ENCODE measurements at regions not wholly inside any gene's neighbourhood (a gene's known extent, or its start where the extent isn't known, plus 50 kb on each side); places are given as distances from the start of the nearest gene placed in this dataset.

GRCh38 chr1:107000902-107001301, 55.6 kb upstream of the PRMT6 start:
- 77% methylated on average over 2 of the region's 2 CpGs for WGBS (ENCODE audit: insufficient coverage, insufficient replicate concordance, low lambda C conversion rate, missing lambda C conversion rate)
- Histone ChIP-seq H3K4me2 (ENCODE audit: control insufficient read depth, insufficient read depth) (no peak overlapping the region), H3K4me3 (no peak overlapping the region), H3K36me3 (ENCODE audit: control insufficient read depth in 2 of 2, insufficient read depth in 2 of 2, low read length in 1 of 2) (no peaks in the 10 kb centered on the region), H3K9me3 (replicated peaks; ENCODE audit: control insufficient read depth, insufficient read depth, low read length) (peaks cover 2% of the 10 kb centered on the region; the same call in 2 of the 3 replicates), H3K27me3 (replicated peaks in 1 of 2; ENCODE audit: control insufficient read depth in 2 of 2, insufficient read depth in 2 of 2, low read length in 1 of 2) (no peaks in the 10 kb centered on the region), H2AFZ (ENCODE audit: control insufficient read depth, low read depth, low read length) (no peak overlapping the region), H3K4me1 (ENCODE audit: control insufficient read depth, insufficient read depth, low read length) (no peaks in the 10 kb centered on the region), H3K27ac (ENCODE audit: control insufficient read depth, insufficient read depth) (no peak overlapping the region), H3K79me2 (ENCODE audit: control insufficient read depth, insufficient read depth, low read length) (no peaks in the 10 kb centered on the region), H4K20me1 (ENCODE audit: control insufficient read depth, insufficient read depth) (no peaks in the 10 kb centered on the region), H3K9ac (ENCODE audit: control insufficient read depth, insufficient read depth, low read length) (no peak overlapping the region)
- TF ChIP-seq BHLHE40 (IDR thresholded peaks at IDR 0.05; ENCODE audit: borderline replicate concordance in 1 of 2, low read depth in 2 of 2, low read length in 1 of 2) (0 out of 4 replicates have a peak, but pooled peaks of 1 of the 2 experiments have one; percentile 17), RUNX3 (IDR thresholded peaks at IDR 0.05; ENCODE audit: low read length) (0 out of 2 replicates have a peak, but pooled peaks have one; percentile 18), NR2C2 (IDR thresholded peaks at IDR 0.05; ENCODE audit: borderline replicate concordance, control insufficient read depth, insufficient read length, low read depth) (no peak), EP300 (IDR thresholded peaks at IDR 0.05; ENCODE audit: borderline replicate concordance in 1 of 2, control insufficient read depth in 1 of 2, low read depth in 2 of 2, low read length in 2 of 2) (0 out of 4 replicates have a peak, but pooled peaks of 1 of the 2 experiments have one; percentile 26), ZNF687 (IDR thresholded peaks at IDR 0.05) (peak; percentile 34; the same call in 1 of the 2 replicates), SMARCA5 (IDR thresholded peaks at IDR 0.05) (no peak), NRF1 (conservative IDR thresholded peaks at IDR 0.05; ENCODE audit: low read depth, low read length) (no peak), ZBTB4 (CRISPR knock-in tag; IDR thresholded peaks at IDR 0.05) (no peak), RELB (IDR thresholded peaks at IDR 0.05; ENCODE audit: low read depth) (0 out of 2 replicates have a peak, but pooled peaks have one; percentile 35)
- FAIRE-seq (no peak), DNase-seq (ENCODE audit: low read depth, low spot score) (no peak), ATAC-seq (0 out of 3 replicates have a peak, but pooled peaks have one; percentile 11)
- in situ Hi-C loops (cut with MboI) = no loop called here
- intact Hi-C loops (cut with micrococcal nuclease; ENCODE audit: unreplicated experiment) = no loop called here
- BruUV-seq (replicated peaks) = no TSS peak
- ChIA-PET SMC1A (ENCODE audit: uncharacterized antibody, unreplicated experiment) (interaction anchor here (1.1 to 2.8 kb wide), 4 partner anchors 8 to 58 kb away, joined by 4 to 15 read pairs (median 5); no protein-coding TSS in a partner anchor), CTCF (interaction anchor here (0.9 to 1.5 kb wide), 2 partner anchors 9 to 41 kb away, joined by 4 read pairs; no protein-coding TSS in a partner anchor), RAD21 (ENCODE audit: unreplicated experiment) (interaction anchor here (1.8 kb wide), 1 partner anchor 9 kb away, joined by 11 read pairs; no protein-coding TSS in a partner anchor), POLR2A (interaction anchor here (1.5 kb wide), 1 partner anchor 10 kb away, joined by 3 read pairs; no protein-coding TSS in a partner anchor)

Data from GM12878 (cell line).